Type B pancreatic cell (in vitro differentiated cells): ENCODE measurements at regions not wholly inside any gene's neighbourhood (a gene's known extent, or its start where the extent isn't known, plus 50 kb on each side); places are given as distances from the start of the nearest gene placed in this dataset.
"Not testable (repeated sequence)": the region's sequence is repeated elsewhere in the genome, so short reads cannot be mapped to it uniquely, and the experiment has no call there.

Experiments used
- DNase-seq: peaks from one replicate; pipeline ENCODE4 v3.0.0; 2021; ENCODE audit warnings: mixed read lengths; ENCODE audit not compliant: unreplicated experiment; ENCODE audit errors: extremely low spot score
- H3K27ac Mint-ChIP-seq: 2 replicates; pipeline ENCODE4 v1.8.0; 2021; ENCODE audit warnings: mild to moderate bottlenecking, mixed read lengths
- H3K27me3 Mint-ChIP-seq: 2 replicates; pipeline ENCODE4 v1.8.0; 2021; ENCODE audit warnings: mixed read lengths
- H3K36me3 Mint-ChIP-seq: 2 replicates; pipeline ENCODE4 v1.8.0; 2021; ENCODE audit warnings: mixed read lengths
- H3K4me1 Mint-ChIP-seq: one replicate; pipeline ENCODE4 v1.8.0; 2021; ENCODE audit warnings: mixed read lengths; ENCODE audit not compliant: unreplicated experiment
- H3K4me3 Mint-ChIP-seq: 2 replicates; pipeline ENCODE4 v1.8.0; 2021; ENCODE audit warnings: mild to moderate bottlenecking, mixed read lengths
- H3K9me3 Mint-ChIP-seq: 2 replicates; pipeline ENCODE4 v1.8.0; 2021; ENCODE audit warnings: mixed read lengths
- TF ChIP-seq, protein P1 (sequence below): fragments of 200-600 bp; sonication (generic); conservative IDR thresholded peaks from 2 replicates; pipeline ENCODE4 v1.5.0; 2021; ENCODE audit warnings: antibody characterized with exemption, mild to moderate bottlenecking

GRCh38 chr15:77886805-77887448 is 190.6 kb downstream of the TBC1D2B start:
- TF ChIP-seq, protein P1, sequence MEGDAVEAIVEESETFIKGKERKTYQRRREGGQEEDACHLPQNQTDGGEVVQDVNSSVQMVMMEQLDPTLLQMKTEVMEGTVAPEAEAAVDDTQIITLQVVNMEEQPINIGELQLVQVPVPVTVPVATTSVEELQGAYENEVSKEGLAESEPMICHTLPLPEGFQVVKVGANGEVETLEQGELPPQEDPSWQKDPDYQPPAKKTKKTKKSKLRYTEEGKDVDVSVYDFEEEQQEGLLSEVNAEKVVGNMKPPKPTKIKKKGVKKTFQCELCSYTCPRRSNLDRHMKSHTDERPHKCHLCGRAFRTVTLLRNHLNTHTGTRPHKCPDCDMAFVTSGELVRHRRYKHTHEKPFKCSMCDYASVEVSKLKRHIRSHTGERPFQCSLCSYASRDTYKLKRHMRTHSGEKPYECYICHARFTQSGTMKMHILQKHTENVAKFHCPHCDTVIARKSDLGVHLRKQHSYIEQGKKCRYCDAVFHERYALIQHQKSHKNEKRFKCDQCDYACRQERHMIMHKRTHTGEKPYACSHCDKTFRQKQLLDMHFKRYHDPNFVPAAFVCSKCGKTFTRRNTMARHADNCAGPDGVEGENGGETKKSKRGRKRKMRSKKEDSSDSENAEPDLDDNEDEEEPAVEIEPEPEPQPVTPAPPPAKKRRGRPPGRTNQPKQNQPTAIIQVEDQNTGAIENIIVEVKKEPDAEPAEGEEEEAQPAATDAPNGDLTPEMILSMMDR = no peak
- H3K4me1 Mint-ChIP-seq = peaks cover 13% of the 10 kb centered on the region
- H3K9me3 Mint-ChIP-seq = no peaks in the 10 kb centered on the region
- H3K4me3 Mint-ChIP-seq = no peak overlapping the region
- H3K27ac Mint-ChIP-seq = no peak overlapping the region
- H3K36me3 Mint-ChIP-seq = no peaks in the 10 kb centered on the region
- H3K27me3 Mint-ChIP-seq = no peaks in the 10 kb centered on the region
- DNase-seq = no peak

GRCh38 chr15:77885877-77886500 is 191.5 kb downstream of the TBC1D2B start:
- DNase-seq, H3K27me3 Mint-ChIP-seq, H3K36me3 Mint-ChIP-seq, H3K4me3 Mint-ChIP-seq, H3K27ac Mint-ChIP-seq, H3K9me3 Mint-ChIP-seq: not testable (repeated sequence)
- peaks cover 15% of the 10 kb centered on the region for H3K4me1 Mint-ChIP-seq

DNA sequence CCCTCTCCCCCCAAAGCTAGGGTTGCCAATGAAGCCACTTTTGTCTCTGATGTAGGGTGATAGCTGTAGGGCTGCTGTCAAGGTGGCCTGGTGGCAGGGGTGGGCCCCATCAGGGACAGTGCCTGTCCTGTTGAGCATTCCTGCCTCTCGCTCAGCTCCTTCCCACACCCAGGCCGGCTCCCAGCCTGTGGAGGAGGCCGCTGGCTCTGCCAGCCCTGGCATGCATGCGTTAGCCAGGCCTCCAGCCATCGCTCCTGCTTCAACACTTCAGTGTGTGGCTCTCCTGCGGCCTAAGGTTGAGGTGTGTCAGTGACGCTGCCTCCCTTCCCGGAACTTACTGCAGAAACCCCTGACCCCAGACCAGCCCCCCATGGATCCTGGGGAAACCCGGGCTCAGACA is 194.5 kb downstream of the TBC1D2B start:
- not testable (repeated sequence) for H3K27me3 Mint-ChIP-seq, DNase-seq, H3K9me3 Mint-ChIP-seq, H3K4me3 Mint-ChIP-seq, H3K27ac Mint-ChIP-seq, H3K36me3 Mint-ChIP-seq, H3K4me1 Mint-ChIP-seq

DNA sequence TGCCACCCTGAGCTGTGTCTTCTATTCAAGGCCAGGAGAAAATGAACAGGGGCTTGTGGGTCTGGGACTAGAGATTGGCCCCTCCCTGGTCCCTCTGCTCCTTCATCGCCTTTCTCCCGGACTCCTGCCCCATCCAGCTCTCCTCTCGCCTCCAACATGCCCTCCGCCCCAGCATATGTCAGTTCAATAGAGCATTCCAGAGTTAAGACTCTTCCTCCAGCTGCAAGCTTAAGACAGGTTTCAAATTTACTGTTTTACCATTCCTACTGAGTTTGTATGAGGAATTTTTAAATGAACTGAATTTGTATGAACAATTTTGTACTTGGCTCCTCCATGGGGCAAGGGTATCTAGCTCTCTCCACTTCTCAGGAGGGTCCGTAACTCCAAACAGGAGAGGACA is 195.6 kb downstream of the TBC1D2B start:
- H3K27ac Mint-ChIP-seq = peak overlapping the region; percentile 21
- H3K36me3 Mint-ChIP-seq = no peaks in the 10 kb centered on the region
- no peaks in the 10 kb centered on the region for H3K27me3 Mint-ChIP-seq
- no peak for DNase-seq
- no peaks in the 10 kb centered on the region for H3K9me3 Mint-ChIP-seq
- H3K4me1 Mint-ChIP-seq = peaks cover 9% of the 10 kb centered on the region
- no peak overlapping the region for H3K4me3 Mint-ChIP-seq
- TF ChIP-seq, protein P1 = no peak

DNA sequence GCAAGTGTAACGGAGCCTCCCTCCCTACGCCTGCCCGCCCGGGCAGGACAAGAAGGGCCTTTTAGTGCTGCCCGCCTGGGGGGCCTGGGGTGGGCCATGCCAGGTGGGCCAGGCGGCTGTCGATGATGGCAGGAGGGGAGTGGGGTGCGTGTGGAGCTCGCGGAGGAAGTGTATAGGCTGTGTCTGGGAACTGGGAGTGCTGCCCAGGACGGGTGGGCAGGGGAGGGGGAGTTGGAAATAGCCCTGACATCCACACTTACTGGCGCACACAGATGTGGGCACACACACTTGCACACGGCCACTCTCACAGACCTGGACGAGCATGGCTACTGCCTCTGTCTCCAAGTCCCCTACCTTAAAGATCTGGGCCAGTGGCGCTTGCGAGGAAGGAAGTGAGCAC is 196.0 kb downstream of the TBC1D2B start:
- H3K27ac Mint-ChIP-seq, DNase-seq, H3K4me3 Mint-ChIP-seq, H3K4me1 Mint-ChIP-seq, H3K27me3 Mint-ChIP-seq, H3K36me3 Mint-ChIP-seq, H3K9me3 Mint-ChIP-seq: not testable (repeated sequence)

DNA sequence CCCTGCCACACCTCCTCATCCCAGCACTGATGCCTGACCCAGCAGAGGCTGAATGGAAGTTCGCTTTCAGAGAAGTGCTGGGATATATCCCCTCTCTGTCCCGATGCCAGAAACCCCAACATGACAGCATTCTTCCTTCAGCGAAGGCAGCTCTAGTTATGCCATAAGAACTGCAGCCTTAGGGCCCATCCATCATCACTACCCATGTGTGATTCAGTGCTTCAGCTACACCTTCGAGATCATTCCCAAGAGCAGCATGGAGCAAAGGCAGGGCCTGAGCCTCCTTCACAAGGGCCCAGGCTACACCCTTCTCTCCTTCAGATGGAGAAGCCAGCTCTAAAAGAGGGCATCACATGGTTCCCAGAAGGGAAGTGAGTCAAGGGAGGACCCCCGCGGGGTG is 198.0 kb downstream of the TBC1D2B start:
- not testable (repeated sequence) for H3K4me3 Mint-ChIP-seq, H3K27ac Mint-ChIP-seq, H3K4me1 Mint-ChIP-seq, DNase-seq, H3K27me3 Mint-ChIP-seq, H3K9me3 Mint-ChIP-seq, H3K36me3 Mint-ChIP-seq

DNA sequence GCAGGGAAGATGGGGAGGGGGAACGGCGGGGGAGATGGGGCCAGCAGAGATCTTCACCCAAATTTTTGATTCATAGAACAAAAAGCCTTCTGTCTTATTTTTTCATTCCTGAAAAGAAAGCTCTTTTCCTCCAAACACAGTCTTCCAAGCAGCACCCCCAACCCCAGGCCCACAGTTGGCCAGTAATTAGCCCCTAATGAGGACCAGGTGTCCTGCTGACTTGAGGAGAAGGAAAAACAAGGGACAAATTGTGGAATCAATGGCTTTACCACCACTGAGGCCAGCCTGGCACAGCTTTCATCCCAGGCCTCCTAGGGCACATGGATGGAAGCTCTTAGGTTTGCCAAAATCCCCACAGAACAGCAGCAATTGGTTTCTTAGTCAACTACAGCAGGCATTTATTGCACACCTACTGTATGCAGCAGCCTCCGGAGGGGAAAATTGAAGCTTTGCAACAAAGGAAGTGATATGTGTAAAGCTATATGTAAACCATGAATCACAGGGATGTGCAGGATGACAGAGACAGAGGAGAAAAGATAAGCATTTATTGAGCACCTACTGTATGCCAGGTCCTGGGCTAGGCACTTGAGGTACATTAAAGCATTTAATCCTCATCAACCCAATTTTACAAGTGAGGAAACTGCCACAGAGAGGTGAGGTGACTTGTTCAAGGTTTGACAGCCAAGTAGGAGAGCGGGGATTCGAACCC is 199.5 kb downstream of the TBC1D2B start:
- DNase-seq = no peak
- Mint-ChIP-seq H3K27ac (no peak overlapping the region), H3K4me1 (peaks cover 9% of the 10 kb centered on the region)

DNA sequence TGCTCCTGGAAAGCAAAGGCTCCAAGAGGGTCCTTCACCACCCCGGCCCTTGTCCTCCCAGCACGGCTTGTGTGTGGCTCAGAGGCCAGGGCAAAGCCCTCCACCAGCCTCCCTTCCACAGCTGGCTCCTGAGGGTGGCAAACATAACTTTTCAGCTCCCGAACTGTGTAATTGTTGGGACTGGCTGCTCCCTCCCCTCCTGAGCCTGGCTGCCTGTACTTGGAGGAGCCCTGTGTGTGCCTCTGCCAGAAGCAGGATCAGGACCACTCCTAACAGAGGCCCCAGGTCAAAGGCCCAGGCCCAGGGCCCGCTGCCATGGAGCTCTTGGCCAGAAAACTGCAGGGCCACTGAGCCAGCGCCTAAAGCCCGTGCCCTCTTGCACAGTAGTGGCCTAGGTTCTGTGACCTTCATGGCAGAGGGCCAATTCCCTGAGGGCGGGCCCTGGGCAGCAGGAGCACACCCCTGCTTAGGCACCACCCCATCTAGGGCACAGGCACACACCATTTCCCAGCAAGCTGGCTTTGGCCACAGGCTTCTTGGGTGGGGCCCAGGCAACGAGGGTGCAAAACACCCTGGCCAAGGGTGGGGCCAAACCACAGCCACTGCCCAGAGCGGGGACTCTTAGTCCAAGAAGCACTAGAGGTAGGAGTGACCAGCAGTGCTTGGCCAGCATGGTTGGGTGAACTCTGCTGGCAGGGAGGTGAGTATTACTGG is 201.2 kb downstream of the TBC1D2B start:
- H3K4me3 Mint-ChIP-seq, H3K9me3 Mint-ChIP-seq, DNase-seq, H3K4me1 Mint-ChIP-seq, H3K27ac Mint-ChIP-seq, H3K36me3 Mint-ChIP-seq, H3K27me3 Mint-ChIP-seq: not testable (repeated sequence)

More for the DNA sequence above, 199.5 kb downstream of the TBC1D2B start:
- no peak overlapping the region for H3K4me3 Mint-ChIP-seq
- no peaks in the 10 kb centered on the region for H3K27me3 Mint-ChIP-seq
- TF ChIP-seq, protein P1 = no peak
- no peaks in the 10 kb centered on the region for H3K9me3 Mint-ChIP-seq
- no peaks in the 10 kb centered on the region for H3K36me3 Mint-ChIP-seq
